ENCODE measurements at regions not wholly inside any gene's neighbourhood (a gene's known extent, or its start where the extent isn't known, plus 50 kb on each side); places are given as distances from the start of the nearest gene placed in this dataset.
"Not testable (repeated sequence)": the region's sequence is repeated elsewhere in the genome, so short reads cannot be mapped to it uniquely, and the experiment has no call there.

DNA sequence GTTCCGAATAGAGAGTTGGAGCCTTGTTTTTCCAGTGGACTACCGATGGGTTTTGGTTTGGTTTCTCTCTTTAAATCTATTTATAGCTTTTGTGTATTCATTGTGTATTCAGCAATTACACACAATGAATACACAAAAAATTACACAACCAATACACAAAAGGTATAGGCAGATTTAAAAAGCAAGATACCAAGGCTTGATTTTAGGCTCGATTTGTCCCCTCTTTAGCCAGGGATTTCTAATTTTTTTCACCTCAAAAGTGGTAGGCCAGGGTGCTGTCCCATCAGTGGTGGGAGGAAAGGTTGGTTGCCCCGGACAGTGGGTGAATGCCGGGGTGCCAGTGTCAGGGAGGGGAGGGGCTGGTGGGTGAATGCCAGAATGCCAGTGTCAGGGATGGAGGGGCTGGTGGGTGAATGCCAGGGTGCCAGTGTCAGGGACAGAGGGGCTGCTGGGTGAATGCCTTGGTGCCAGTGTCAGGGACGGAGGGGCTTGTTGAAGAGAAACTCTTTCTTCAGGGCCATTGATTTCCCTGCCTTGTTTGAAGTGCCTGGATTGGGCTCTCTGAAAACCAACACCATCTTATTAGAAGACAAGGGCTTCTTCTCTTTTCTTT lies 186.2 kb downstream of the GOLGA6L6 start:
- no peak for DNase-seq (ENCODE audit: low read depth in 2 of 2)
- no peak for TF ChIP-seq CTCF (IDR thresholded peaks at IDR 0.05; ENCODE audit: low read depth, low read length)
- no peak overlapping the region for H3K4me3 ChIP-seq (replicated peaks in 1 of 2; ENCODE audit: low read depth in 2 of 2, low read length in 2 of 2)

GRCh38 chr15:20354884-20355223 lies 186.7 kb downstream of the GOLGA6L6 start:
- not testable (repeated sequence) for DNase-seq (ENCODE audit: low read depth in 2 of 2); H3K4me3 ChIP-seq (replicated peaks in 1 of 2; ENCODE audit: low read depth in 2 of 2, low read length in 2 of 2)

- DNase-seq (ENCODE audit: low read depth in 2 of 2): no peak
- no peak for TF ChIP-seq CTCF (IDR thresholded peaks at IDR 0.05; ENCODE audit: low read depth, low read length)
- H3K4me3 ChIP-seq (replicated peaks in 1 of 2; ENCODE audit: low read depth in 2 of 2, low read length in 2 of 2): no peak overlapping the region
Observed at GRCh38 chr15:20353966-20354883, 187.4 kb downstream of the GOLGA6L6 start.

- DNase-seq (ENCODE audit: low read depth in 2 of 2): no peak
- no peak for TF ChIP-seq CTCF (IDR thresholded peaks at IDR 0.05; ENCODE audit: low read depth, low read length)
- H3K4me3 ChIP-seq (replicated peaks in 1 of 2; ENCODE audit: low read depth in 2 of 2, low read length in 2 of 2): no peak overlapping the region
Observed at GRCh38 chr15:20352241-20353200, 189.1 kb downstream of the GOLGA6L6 start.

GRCh38 chr15:20351448-20351971 lies 190.1 kb downstream of the GOLGA6L6 start:
- no peak for DNase-seq (ENCODE audit: low read depth in 2 of 2)
- H3K4me3 ChIP-seq (replicated peaks in 1 of 2; ENCODE audit: low read depth in 2 of 2, low read length in 2 of 2): no peak overlapping the region
- no peak for TF ChIP-seq CTCF (IDR thresholded peaks at IDR 0.05; ENCODE audit: low read depth, low read length)

DNA sequence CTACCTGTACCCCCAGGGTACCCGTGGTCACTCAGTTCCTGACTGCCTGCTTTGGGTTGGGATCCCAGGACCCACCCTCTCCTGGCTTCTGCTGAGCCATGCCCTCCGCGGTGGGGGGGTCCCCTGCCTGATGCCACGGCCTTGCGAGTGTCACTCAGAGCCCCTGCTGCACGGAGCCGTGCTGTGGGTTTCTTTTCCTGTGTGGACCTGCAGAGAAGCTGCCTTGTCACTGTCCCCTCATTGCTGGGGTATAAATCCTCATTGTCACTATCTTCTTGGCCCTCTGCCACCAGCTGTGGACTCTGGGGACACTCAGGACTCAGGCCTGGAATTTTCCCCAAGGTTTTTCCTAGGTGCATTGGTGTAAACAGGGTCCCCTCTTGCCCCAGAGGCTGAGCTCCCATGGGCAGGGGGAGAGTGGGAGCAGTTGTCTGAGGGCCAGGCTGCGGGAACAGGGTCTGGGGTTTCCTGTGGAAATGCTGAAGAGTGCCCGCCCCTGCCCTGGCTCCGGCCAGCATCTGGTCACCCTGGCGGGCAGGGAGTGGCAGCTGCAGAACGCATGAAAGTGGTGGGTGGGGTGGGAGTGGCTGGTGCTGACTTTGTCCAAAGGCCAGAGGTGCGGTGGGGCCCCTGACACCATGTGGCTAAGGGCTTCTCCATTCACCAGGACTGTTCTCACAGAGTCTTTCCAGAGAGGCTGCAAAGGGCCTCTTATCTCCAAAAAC lies 191.7 kb downstream of the GOLGA6L6 start:
- no peak for DNase-seq (ENCODE audit: low read depth in 2 of 2)
- H3K4me3 ChIP-seq (replicated peaks in 1 of 2; ENCODE audit: low read depth in 2 of 2, low read length in 2 of 2): no peak overlapping the region
- TF ChIP-seq CTCF (IDR thresholded peaks at IDR 0.05; ENCODE audit: low read depth, low read length): no peak

All from cardiac fibroblast (primary cell).